GM12873 (cell line): ENCODE measurements at regions not wholly inside any gene's neighbourhood (a gene's known extent, or its start where the extent isn't known, plus 50 kb on each side); places are given as distances from the start of the nearest gene placed in this dataset.

ENCODE experiments used
- CTCF ChIP-seq: IDR thresholded peaks from 2 replicates; pipeline ENCODE4 v1.5.1; 2012; ENCODE audit warnings: low read depth, mild to moderate bottlenecking, moderate library complexity, low read length, control low read depth; ENCODE audit not compliant: insufficient read depth; ENCODE audit errors: missing control alignments

GRCh38 chr9:126232461-126232860 lies 94.2 kb upstream of the MVB12B start:
- TF ChIP-seq CTCF, result no peak

GRCh38 chr9:126233175-126233574 lies 93.5 kb upstream of the MVB12B start:
- TF ChIP-seq CTCF, result no peak

- no peak for TF ChIP-seq CTCF
Observed at GRCh38 chr9:126233913-126234525, 92.6 kb upstream of the MVB12B start.

GRCh38 chr9:126234681-126235335 lies 91.8 kb upstream of the MVB12B start:
- TF ChIP-seq CTCF, result no peak

GRCh38 chr9:126235336-126236243 lies 91.0 kb upstream of the MVB12B start:
- TF ChIP-seq CTCF, result no peak

GRCh38 chr9:126236273-126236672 lies 90.4 kb upstream of the MVB12B start:
- no peak for TF ChIP-seq CTCF

GRCh38 chr9:126238415-126238814 lies 88.2 kb upstream of the MVB12B start:
- TF ChIP-seq CTCF, result no peak
